NCI-H1417 treated with DMSO at 0.1 percent for 48 hours (cell line): ENCODE measurements at regions not wholly inside any gene's neighbourhood (a gene's known extent, or its start where the extent isn't known, plus 50 kb on each side); places are given as distances from the start of the nearest gene placed in this dataset.

Experiments used
- DNase-seq: peaks from one replicate; lab custom pipeline; 2025; lab: John Stamatoyannopoulos, UW

- no peak for DNase-seq
These were observed 253.1 kb upstream of the NXPH2 start for GRCh38 chr2:139033300-139033699.

- DNase-seq: no peak
These were observed 251.5 kb upstream of the NXPH2 start for GRCh38 chr2:139031722-139032121.

DNA sequence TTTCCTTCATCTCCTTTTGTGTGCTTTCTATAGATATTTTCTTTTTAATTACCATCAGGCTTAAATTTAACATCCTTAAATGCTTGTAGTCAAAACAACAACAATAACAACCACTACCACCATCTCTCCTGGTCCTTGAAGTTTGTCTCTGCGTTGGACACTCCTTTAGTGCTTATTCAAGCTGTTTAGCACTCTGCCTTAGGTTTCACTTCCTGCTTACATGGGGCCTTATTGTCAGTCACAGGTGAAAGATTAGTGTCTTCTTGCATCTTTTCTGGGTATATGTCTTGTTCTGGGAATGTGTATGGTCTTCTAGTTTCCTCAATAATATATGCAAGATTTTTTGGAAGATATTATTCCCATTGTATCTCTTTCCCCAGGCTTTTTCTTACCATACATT lies 240.1 kb upstream of the NXPH2 start:
- no peak for DNase-seq

DNA sequence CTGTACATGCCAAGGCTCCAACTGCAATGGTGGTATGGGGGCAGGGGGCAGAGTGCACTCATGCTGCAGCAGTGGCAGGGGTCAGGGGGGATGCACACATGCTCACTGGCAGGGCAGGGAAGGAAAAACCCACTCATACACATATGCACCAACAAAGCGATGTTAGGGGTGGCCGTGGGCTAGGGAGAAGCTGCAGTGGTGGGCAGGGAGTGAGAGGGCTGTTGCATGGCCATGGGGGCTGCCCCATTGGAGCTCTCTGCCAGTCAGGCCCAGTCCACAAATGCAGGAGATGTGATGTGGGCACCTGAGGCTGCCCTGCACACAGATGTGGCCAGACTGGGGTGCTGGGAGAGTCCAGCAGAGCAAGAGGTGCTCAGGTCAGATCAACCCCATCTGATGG lies 238.1 kb upstream of the NXPH2 start:
- DNase-seq: no peak

GRCh38 chr2:139007130-139007529 lies 226.9 kb upstream of the NXPH2 start:
- no peak for DNase-seq

GRCh38 chr2:139000131-139000785 lies 220.1 kb upstream of the NXPH2 start:
- DNase-seq: no peak

- no peak for DNase-seq
These were observed 217.8 kb upstream of the NXPH2 start for GRCh38 chr2:138997856-138998517.

DNA sequence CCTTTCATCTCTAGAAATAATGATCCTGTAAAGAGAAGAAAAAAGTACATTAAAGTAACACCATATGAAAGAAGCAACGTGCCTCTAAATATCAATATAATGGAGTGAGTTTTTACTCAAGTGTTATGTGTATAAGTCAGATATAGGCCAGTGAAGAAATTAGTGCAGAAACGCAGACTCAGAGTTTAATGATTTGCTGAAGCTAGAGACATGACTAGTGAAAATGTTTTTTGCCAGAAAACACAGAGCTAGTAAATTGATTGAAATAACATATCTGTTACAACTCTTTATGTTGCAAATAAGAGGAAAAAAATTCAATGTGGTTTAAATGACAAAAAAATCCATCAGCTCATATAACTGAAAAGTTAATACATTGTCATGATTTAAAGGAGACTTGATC lies 217.2 kb upstream of the NXPH2 start:
- no peak for DNase-seq

- DNase-seq: no peak
These were observed 214.3 kb upstream of the NXPH2 start for GRCh38 chr2:138994502-138994901.

- no peak for DNase-seq
These were observed 205.7 kb upstream of the NXPH2 start for GRCh38 chr2:138985881-138986280.

DNA sequence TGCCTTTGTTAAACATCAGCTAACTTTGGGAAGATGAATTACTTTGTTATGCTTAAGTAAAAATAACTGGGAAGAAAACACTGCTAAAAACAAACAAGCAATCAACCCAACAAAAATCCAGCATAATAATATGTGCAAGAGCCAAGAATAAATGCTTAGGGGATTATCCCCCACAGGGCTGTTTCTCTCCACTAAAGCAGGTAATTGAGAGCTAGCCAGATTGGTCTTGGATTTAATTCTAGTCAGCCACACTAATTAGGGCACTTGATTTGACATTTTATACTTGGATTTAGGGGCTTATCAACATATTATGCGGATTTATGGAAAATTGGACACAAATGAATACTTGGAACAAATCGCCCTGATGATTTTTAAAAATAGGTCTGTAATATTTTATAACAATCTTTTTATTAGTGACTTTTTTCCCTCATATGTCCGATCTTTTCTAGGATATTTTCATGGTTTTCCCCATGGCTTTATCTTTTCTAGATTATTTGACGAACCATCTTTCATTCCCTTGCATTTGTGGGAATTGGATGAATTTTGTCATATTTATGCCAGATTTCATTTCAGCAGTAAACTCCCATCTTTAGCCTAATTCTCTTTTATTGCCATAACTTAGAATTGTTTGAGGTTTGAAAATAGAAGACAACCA lies 199.1 kb upstream of the NXPH2 start:
- no peak for DNase-seq

GRCh38 chr2:138974651-138975050 lies 194.5 kb upstream of the NXPH2 start:
- no peak for DNase-seq

DNA sequence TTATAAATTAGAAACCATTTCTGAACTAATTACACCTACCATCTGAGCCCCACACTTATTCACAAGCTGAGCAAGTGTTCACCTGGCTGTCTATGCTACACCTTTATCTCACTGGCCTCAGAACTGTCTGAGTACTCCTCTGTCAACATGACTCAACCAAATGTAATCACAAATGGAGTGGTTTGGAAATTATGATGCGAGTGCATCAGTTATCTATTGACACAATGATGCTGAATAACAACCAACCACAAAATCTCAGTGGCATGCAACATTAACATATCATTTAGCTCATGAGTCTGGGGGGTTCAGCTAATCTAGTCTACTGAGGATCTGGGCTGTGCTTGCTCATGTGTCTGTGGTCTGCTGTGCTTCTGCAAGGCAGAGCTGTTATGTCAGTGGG lies 184.2 kb upstream of the NXPH2 start:
- no peak for DNase-seq

- DNase-seq: no peak
These were observed 182.5 kb upstream of the NXPH2 start for GRCh38 chr2:138962686-138963085.

DNA sequence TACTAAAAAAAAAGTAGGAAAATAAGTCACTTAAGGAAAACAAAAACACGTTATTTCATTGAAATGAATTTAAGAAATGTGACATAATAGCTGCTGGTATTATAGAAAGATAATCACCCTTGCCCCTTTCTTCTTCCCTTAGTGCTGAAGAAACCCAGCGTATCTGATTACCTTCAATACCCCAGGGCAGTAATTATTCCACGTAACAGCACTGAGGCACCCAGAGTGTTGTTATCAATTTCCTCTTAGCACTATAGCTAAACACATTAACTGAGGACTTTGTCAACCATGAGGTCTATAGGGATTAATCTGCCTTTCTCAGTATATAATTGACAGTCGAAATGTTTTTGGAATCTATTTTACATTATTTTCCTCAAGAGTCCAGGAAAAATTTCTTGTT lies 180.0 kb upstream of the NXPH2 start:
- no peak for DNase-seq

GRCh38 chr2:138959031-138959430 lies 178.8 kb upstream of the NXPH2 start:
- no peak for DNase-seq

DNA sequence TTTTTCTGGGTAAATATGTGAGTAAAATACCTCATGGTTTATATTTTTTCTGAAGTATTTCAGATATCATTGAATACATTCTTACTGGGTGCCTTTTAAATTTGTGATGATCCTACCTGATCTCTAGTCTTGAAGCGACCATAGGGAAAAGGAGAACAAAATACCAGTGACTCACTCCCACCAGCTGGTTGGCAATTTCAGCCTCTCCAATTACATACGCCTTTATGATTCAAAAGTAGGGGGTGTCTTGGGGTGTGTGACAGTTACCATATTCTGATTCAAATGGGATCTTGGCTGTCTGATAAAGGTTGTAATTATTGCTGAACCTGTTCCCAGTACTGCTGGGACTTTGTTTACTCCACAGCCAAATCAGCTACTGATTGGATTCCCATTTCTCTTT lies 175.9 kb upstream of the NXPH2 start:
- DNase-seq: no peak

DNA sequence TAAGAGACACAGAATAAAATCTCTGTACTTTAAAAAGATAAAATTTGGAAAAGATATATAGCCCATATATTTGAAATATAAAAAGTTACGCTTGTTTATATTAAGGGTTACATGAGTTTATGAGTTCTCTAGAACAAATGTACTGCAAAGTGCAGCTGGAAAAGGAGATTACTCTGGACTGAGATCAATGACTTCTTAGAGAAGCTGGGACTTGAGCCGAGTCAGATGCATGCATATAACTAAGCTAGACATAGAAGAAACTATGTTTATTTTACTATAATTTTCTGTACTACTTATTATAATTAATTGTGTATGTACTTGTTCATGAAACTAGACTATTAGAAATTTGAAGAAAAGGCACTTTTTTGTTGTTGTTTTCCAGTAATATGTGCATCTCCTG lies 170.3 kb upstream of the NXPH2 start:
- DNase-seq: no peak

DNA sequence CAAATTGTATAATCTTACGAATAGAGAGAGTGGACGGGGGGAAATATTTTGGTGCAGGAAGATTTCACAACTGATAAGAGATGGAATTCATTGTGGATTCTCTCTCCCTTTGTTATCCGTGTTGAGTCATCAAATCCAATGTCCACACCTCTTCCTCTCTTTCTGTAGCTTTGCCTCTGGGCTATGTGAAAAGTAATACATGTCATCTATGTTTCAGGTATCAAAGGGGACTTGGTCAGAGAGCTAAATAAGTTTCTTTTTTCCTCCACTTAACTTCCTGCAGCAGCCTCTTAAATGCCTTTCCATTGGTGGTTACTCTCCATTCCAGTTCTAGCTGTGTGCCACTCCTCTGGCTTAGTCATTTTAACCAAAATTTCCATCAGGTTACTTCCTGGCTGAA lies 169.3 kb upstream of the NXPH2 start:
- no peak for DNase-seq

DNA sequence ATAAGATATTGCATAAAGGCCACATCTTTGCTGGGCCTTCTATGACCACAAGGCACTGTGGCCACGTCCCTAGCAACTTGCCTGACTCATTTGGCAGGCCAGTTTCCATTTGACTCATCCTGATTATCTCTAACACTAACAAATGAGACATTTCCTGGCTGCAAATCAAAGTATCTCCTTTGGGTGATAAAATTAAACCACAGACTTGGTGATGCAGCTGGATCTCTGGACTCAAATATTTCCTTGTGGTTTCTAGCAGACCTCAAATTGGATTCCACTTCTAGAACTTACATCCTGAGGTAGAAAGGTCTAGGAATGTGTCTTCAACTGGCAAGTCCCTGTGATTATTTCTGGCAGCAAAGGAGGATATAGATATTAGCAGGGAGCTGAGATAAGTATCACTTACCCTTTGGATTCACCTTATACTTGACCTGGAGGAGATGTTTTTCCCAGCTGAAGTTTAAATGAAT lies 167.9 kb upstream of the NXPH2 start:
- no peak for DNase-seq

- no peak for DNase-seq
These were observed 163.3 kb upstream of the NXPH2 start for GRCh38 chr2:138943470-138943869.

DNA sequence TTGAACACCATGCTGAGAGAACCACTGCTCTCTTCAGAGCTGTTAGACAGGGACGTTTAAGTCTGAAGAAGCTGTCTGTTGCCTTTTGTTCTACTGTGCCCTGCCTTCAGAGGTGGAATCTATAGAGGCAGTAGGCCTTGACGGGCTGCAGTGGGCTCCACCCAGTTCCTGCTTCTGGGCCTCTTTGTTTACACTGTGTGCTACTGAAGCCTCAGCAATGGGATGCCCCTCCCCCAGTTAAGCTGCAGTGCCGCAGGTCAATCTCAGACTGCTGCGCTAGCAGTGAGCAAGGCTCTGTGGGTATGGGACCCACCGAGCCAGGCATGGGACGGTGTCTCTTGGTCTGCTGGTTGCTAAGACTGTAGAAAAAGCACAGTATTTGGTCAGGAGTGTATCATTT lies 162.3 kb upstream of the NXPH2 start:
- DNase-seq: no peak
